A673 (cell line): ENCODE measurements at regions not wholly inside any gene's neighbourhood (a gene's known extent, or its start where the extent isn't known, plus 50 kb on each side); places are given as distances from the start of the nearest gene placed in this dataset.

Source experiments
- BruUV-seq: library from RNA; stranded (reverse); fragments of 400-500 nt; replicated peaks from 2 replicates; lab custom pipeline; 2021; lab: Mats Ljungman, UMichigan
- CTCF ChIA-PET: fragments of 300-600 bp; sonication (Branson Sonifier 250); formaldehyde crosslinking; loops from one replicate; lab custom pipeline; 2022; ENCODE audit warnings: antibody characterized with exemption; lab: Charles Lee
- POLR2A ChIA-PET: fragments of 300-600 bp; sonication (Branson Sonifier 250); formaldehyde crosslinking; loops from one replicate; lab custom pipeline; 2022; ENCODE audit warnings: antibody characterized with exemption; ENCODE audit not compliant: low non-redundant PET; lab: Charles Lee
- DNase-seq: peaks from one replicate; pipeline ENCODE4 v3.0.0-alpha.2; 2015; ENCODE audit warnings: low spot score
- H3K27ac ChIP-seq: fragments of 200-600 bp; sonication (generic); 2 replicates; pipeline ENCODE4 v1.5.1; 2016; ENCODE audit warnings: mixed run types, low read depth, mild to moderate bottlenecking, mixed read lengths, antibody characterized with exemption, low read length; ENCODE audit not compliant: poor library complexity, severe bottlenecking
- H3K27me3 ChIP-seq: fragments of 200-600 bp; sonication (generic); replicated peaks from 2 replicates; pipeline ENCODE4 v1.6.1; 2017; ENCODE audit warnings: mixed run types, low read depth, mild to moderate bottlenecking, mixed read lengths, antibody characterized with exemption, low read length; ENCODE audit not compliant: insufficient read depth, poor library complexity
- H3K36me3 ChIP-seq: fragments of 200-600 bp; sonication (generic); 2 replicates; pipeline ENCODE4 v1.6.1; 2016; ENCODE audit warnings: mixed run types, mild to moderate bottlenecking, mixed read lengths, antibody characterized with exemption, low read length; ENCODE audit not compliant: insufficient read depth, poor library complexity, severe bottlenecking
- H3K4me1 ChIP-seq: fragments of 200-600 bp; sonication (generic); 2 replicates; pipeline ENCODE4 v1.6.1; 2017; ENCODE audit warnings: mixed run types, mild to moderate bottlenecking, mixed read lengths, antibody characterized with exemption, low read length; ENCODE audit not compliant: insufficient read depth, poor library complexity, severe bottlenecking
- H3K4me3 ChIP-seq: fragments of 200-600 bp; sonication (generic); 2 replicates; pipeline ENCODE4 v1.5.1; 2016; ENCODE audit warnings: low read depth, mixed run types, mild to moderate bottlenecking, mixed read lengths, low read length; ENCODE audit not compliant: poor library complexity, severe bottlenecking
- H3K9me3 ChIP-seq: fragments of 200-600 bp; sonication (generic); 2 replicates; pipeline ENCODE4 v1.6.1; 2016; ENCODE audit warnings: mixed run types, low read depth, mild to moderate bottlenecking, mixed read lengths, antibody characterized with exemption, low read length; ENCODE audit not compliant: poor library complexity, severe bottlenecking
- EZH2 ChIP-seq: fragments of 200-600 bp; sonication (generic); IDR thresholded peaks from 2 replicates; pipeline ENCODE4 v1.6.1; 2017; ENCODE audit warnings: borderline replicate concordance, low read depth, mild to moderate bottlenecking, mixed read lengths, antibody characterized with exemption, low read length; ENCODE audit not compliant: poor library complexity, severe bottlenecking
- intact Hi-C: fragments of 100-400 bp; cut with micrococcal nuclease; formaldehyde crosslinking; loops from one replicate; pipeline ENCODE4 v1.10.0; 2022; ENCODE audit not compliant: unreplicated experiment
- TF ChIP-seq, protein P1 (sequence below): fragments of 300-800, 200-600 bp; sonication (generic); conservative IDR thresholded peaks from 2 replicates; pipeline ENCODE4 v1.5.1; 2017; ENCODE audit warnings: low read depth, mild to moderate bottlenecking, antibody characterized with exemption, low read length, moderate library complexity, mixed read lengths

DNA sequence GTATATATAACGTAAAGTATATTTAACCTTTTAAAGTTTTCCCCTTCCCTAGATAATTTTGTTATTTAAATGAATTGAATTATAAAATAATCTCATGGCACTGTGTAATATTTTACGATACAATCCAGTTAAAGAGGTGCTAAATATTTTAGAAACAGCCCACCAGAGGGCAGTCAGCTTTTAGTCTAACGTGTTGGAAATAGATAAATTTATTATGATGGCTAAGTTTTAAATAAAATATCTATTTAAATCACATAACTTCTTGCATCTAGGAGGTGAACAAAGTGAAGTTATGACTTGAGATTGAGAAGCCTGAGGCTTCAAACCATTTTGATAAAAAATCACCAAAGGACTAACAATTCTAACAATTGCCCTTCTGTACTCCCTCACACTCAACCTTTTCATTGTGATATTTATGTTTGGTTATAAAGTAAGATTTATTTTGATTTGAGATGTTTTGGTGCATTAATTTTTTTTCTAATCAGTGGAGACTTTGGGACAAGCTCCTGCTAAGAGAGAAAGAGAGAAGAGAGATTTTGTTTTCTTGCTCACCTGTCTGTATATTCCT lies 171.5 kb upstream of the SP4 start:
- POLR2A ChIA-PET = interaction anchor here (0.7 kb wide), 1 partner anchor 35 kb away, joined by 3 read pairs; no protein-coding TSS in a partner anchor
- CTCF ChIA-PET = interaction anchor here (1.2 kb wide), 1 partner anchor 511 kb away, joined by 3 read pairs; no protein-coding TSS in a partner anchor

DNA sequence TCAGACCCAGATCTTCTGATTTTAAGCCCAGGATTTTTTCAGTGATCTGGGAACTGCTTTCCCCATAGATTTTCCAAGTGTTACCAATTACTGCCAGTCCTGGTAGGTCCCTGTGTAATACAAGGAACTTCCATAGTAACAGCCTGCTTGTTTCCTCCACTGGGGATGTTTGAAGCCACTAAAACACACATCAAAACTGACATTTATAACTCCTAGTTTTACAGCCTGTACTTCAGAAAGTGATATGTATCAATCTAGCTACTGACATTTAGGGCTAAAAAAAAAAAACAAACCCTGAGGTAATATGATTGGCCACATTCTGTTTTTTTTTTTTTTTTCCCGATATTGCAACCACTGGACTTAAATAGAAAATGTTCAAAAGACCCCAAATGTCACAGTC lies 166.9 kb upstream of the SP4 start:
- Histone ChIP-seq H3K36me3 (no peaks in the 10 kb centered on the region), H3K4me3 (no peak overlapping the region), H3K9me3 (no peaks in the 10 kb centered on the region), H3K27ac (no peak overlapping the region), H3K27me3 (peaks cover 64% of the 10 kb centered on the region), H3K4me1 (no peaks in the 10 kb centered on the region)
- intact Hi-C loops = loop anchor here (1.0 to 5.0 kb wide), 3 partner anchors 246 to 821 kb away; no protein-coding TSS in a partner anchor
- no peak for DNase-seq
- POLR2A ChIA-PET = no interaction called here
- CTCF ChIA-PET = no interaction called here
- TF ChIP-seq EZH2 = no peak
- TF ChIP-seq, protein P1, sequence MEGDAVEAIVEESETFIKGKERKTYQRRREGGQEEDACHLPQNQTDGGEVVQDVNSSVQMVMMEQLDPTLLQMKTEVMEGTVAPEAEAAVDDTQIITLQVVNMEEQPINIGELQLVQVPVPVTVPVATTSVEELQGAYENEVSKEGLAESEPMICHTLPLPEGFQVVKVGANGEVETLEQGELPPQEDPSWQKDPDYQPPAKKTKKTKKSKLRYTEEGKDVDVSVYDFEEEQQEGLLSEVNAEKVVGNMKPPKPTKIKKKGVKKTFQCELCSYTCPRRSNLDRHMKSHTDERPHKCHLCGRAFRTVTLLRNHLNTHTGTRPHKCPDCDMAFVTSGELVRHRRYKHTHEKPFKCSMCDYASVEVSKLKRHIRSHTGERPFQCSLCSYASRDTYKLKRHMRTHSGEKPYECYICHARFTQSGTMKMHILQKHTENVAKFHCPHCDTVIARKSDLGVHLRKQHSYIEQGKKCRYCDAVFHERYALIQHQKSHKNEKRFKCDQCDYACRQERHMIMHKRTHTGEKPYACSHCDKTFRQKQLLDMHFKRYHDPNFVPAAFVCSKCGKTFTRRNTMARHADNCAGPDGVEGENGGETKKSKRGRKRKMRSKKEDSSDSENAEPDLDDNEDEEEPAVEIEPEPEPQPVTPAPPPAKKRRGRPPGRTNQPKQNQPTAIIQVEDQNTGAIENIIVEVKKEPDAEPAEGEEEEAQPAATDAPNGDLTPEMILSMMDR = no peak
- BruUV-seq = no TSS peak

More for the DNA sequence above, 171.5 kb upstream of the SP4 start:
- H3K4me1 ChIP-seq = no peaks in the 10 kb centered on the region
- intact Hi-C loops = loop anchor here (1.0 to 5.0 kb wide), 2 partner anchors 251 to 511 kb away; no protein-coding TSS in a partner anchor
- H3K27me3 ChIP-seq = peaks cover 73% of the 10 kb centered on the region
- TF ChIP-seq, protein P1 = peak; percentile 59
- TF ChIP-seq EZH2 = no peak
- peak; percentile 31 for DNase-seq
- no peak overlapping the region for H3K4me3 ChIP-seq
- H3K9me3 ChIP-seq = no peaks in the 10 kb centered on the region
- BruUV-seq = no TSS peak
- H3K27ac ChIP-seq = no peak overlapping the region
- no peaks in the 10 kb centered on the region for H3K36me3 ChIP-seq

DNA sequence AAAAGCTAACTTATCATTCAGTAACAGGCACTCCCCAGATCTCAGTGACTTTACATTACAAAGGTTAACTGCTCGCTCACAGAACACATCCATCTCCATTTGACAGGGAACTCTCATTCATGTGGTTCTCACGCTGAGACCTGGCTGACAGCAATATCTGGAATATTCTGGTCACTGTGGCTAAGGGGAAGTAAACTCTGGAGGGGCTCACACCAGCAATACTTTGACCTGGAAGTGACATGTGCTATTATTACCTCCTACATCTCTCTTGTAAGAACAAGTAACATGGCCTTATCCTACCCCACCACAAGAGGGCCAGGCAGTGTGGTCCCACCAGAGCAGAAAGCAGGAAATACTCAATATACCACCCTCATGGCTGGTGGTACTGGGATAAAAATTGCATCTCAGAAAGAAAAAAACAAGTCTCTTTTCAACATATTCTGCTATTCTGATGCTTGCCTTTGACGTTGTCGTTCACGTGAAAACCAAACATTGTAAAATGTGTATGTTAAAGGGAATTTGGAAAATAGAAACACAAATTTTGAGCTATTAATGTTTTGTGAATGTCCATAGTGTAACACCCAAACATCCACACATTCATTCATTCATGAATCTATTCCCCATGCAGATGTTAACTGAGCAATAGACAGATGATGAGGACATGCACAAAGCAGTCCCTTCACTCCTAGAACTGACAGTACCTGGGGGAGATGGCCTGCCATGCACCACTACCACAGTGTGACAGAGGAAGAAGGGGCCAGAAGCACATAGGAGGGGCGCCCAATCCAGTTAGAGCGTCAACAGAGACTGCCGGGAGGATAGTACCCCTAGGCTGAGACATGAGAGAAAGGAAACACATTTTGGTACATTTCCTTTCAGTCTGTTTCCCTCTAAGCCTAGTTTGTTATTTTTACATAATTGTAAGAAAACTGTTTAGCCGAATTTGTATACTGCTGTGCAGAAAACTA lies 166.0 kb upstream of the SP4 start:
- TF ChIP-seq EZH2 = no peak
- TF ChIP-seq, protein P1 = peak; percentile 66
- intact Hi-C loops = loop anchor here (1.0 to 5.0 kb wide), 3 partner anchors 245 to 820 kb away; no protein-coding TSS in a partner anchor
- BruUV-seq = no TSS peak
- CTCF ChIA-PET = interaction anchor here (1.6 kb wide), 1 partner anchor 506 kb away, joined by 5 read pairs; no protein-coding TSS in a partner anchor
- peak; percentile 58 for DNase-seq
- Histone ChIP-seq H3K36me3 (no peaks in the 10 kb centered on the region), H3K27me3 (peaks cover 56% of the 10 kb centered on the region), H3K27ac (no peak overlapping the region), H3K4me1 (no peaks in the 10 kb centered on the region), H3K9me3 (no peaks in the 10 kb centered on the region), H3K4me3 (no peak overlapping the region)
- POLR2A ChIA-PET = no interaction called here
